ENCODE measurements at regions not wholly inside any gene's neighbourhood (a gene's known extent, or its start where the extent isn't known, plus 50 kb on each side); places are given as distances from the start of the nearest gene placed in this dataset.

- 69% methylated on average over 3 of the region's 3 CpGs for WGBS (ENCODE audit: low lambda C conversion rate)
- H3F3A ChIP-seq (replicated peaks; ENCODE audit: insufficient read depth): peaks cover 20% of the 10 kb centered on the region
- H3K4me1 ChIP-seq (ENCODE audit: control insufficient read depth in 1 of 2, insufficient read depth in 2 of 2, low read depth in 1 of 2, low read length in 1 of 2): peaks cover 0 to 11% of the 10 kb centered on the region in 2 experiments; a peak in 1 of 4 replicates
- DNase-seq: no peak
- TF ChIP-seq RXRA (IDR thresholded peaks at IDR 0.05; ENCODE audit: borderline replicate concordance, low read depth): no peak
- TF ChIP-seq FOXJ3 (CRISPR knock-in tag; IDR thresholded peaks at IDR 0.05): no peak
- no peak for TF ChIP-seq TCF12 (IDR thresholded peaks at IDR 0.05)
- TF ChIP-seq YY1 (IDR thresholded peaks at IDR 0.05; ENCODE audit: low read depth): no peak
- no peak for TF ChIP-seq NRF1 (IDR thresholded peaks at IDR 0.05; ENCODE audit: low read depth, low read length)
- TF ChIP-seq FOXM1 (IDR thresholded peaks at IDR 0.05; ENCODE audit: low read depth): no peak
- TF ChIP-seq SMC3 (IDR thresholded peaks at IDR 0.05; ENCODE audit: low read depth, low read length): no peak
- TF ChIP-seq RFX5 (IDR thresholded peaks at IDR 0.05; ENCODE audit: low read length): no peak
- TF ChIP-seq JUND (IDR thresholded peaks at IDR 0.05): no peak
- no peak for TF ChIP-seq MEF2A (IDR thresholded peaks at IDR 0.05; ENCODE audit: borderline replicate concordance, low read depth)
- no peak for TF ChIP-seq CTCF (IDR thresholded peaks at IDR 0.05)
- TF ChIP-seq ZBTB33 (IDR thresholded peaks at IDR 0.05; ENCODE audit: borderline replicate concordance, low read depth): no peak
- TF ChIP-seq MXI1 (IDR thresholded peaks at IDR 0.05; ENCODE audit: low read depth, low read length): no peak
- no peak for TF ChIP-seq POLR2AphosphoS5 (IDR thresholded peaks at IDR 0.05; ENCODE audit: low read depth, low read length)
- TF ChIP-seq SIN3A (IDR thresholded peaks at IDR 0.05; ENCODE audit: borderline replicate concordance, low read depth, low read length): no peak
- TF ChIP-seq REST (IDR thresholded peaks at IDR 0.05; ENCODE audit: low read depth, low read length): no peak
- TF ChIP-seq FOSL2 (IDR thresholded peaks at IDR 0.05; ENCODE audit: borderline replicate concordance, low read depth): no peak
- H2AFZ ChIP-seq (ENCODE audit: low read depth): no peak overlapping the region
- no peaks in the 10 kb centered on the region for H3K36me3 ChIP-seq (replicated peaks in 1 of 2; ENCODE audit: control insufficient read depth in 1 of 2, insufficient read depth in 2 of 2, low read length in 1 of 2)
- H3K9ac ChIP-seq: peak overlapping the region; percentile 42; the same call in 1 of the 2 replicates
- no peaks in the 10 kb centered on the region for H3K9me2 ChIP-seq
- no peak overlapping the region for H3K4me3 ChIP-seq (ENCODE audit: low read depth in 2 of 2, low read length in 1 of 2)
- peak overlapping the region in 1 of 2 experiments; percentile 95; a peak in 2 of 4 replicates for H3K27ac ChIP-seq (ENCODE audit: low read depth in 2 of 2, low read length in 1 of 2)
- H3K27me3 ChIP-seq (ENCODE audit: insufficient read depth): no peaks in the 10 kb centered on the region
- H3K9me3 ChIP-seq: no peaks in the 10 kb centered on the region
- POLR2A ChIA-PET: no interaction called here
- no peaks in the 10 kb centered on the region for H3K79me2 ChIP-seq (ENCODE audit: insufficient read depth)
- H4K20me1 ChIP-seq (ENCODE audit: insufficient read depth): no peaks in the 10 kb centered on the region
- H3K4me2 ChIP-seq: no peak overlapping the region
- CTCF ChIA-PET: no interaction called here
These were observed 1053.8 kb upstream of the CNTN5 start for GRCh38 chr11:97966901-97967300.

All from SK-N-SH (cell line).